ENCODE measurements at regions not wholly inside any gene's neighbourhood (a gene's known extent, or its start where the extent isn't known, plus 50 kb on each side); places are given as distances from the start of the nearest gene placed in this dataset.

- peaks cover 5% of the 10 kb centered on the region for H3K27me3 ChIP-seq
- no peak for TF ChIP-seq CTCF (IDR thresholded peaks at IDR 0.05)
- no peaks in the 10 kb centered on the region for H3K36me3 ChIP-seq
- H3K4me1 ChIP-seq (ENCODE audit: control insufficient read depth in 1 of 2, insufficient read depth in 1 of 2, low read depth in 1 of 2, low read length in 1 of 2): no peaks in the 10 kb centered on the region
- H3K9me3 ChIP-seq: no peaks in the 10 kb centered on the region
- H3K4me3 ChIP-seq (ENCODE audit: low read depth in 1 of 2, low read length in 1 of 2): no peak overlapping the region
- no peak overlapping the region for H3K27ac ChIP-seq
These were observed 362.9 kb upstream of the NFE2L3 start for GRCh38 chr7:25788961-25789620.

GRCh38 chr7:25789701-25790640 lies 362.0 kb upstream of the NFE2L3 start:
- Histone ChIP-seq H3K27me3 (peaks cover 5% of the 10 kb centered on the region), H3K4me1 (ENCODE audit: control insufficient read depth in 1 of 2, insufficient read depth in 1 of 2, low read depth in 1 of 2, low read length in 1 of 2) (no peaks in the 10 kb centered on the region), H3K9me3 (no peaks in the 10 kb centered on the region), H3K36me3 (no peaks in the 10 kb centered on the region), H3K27ac (no peak overlapping the region), H3K4me3 (ENCODE audit: low read depth in 1 of 2, low read length in 1 of 2) (no peak overlapping the region)
- TF ChIP-seq CTCF (IDR thresholded peaks at IDR 0.05): no peak

GRCh38 chr7:25790963-25791362 lies 361.0 kb upstream of the NFE2L3 start:
- H3K27ac ChIP-seq: no peak overlapping the region
- H3K27me3 ChIP-seq: peaks cover 5% of the 10 kb centered on the region
- no peak overlapping the region for H3K4me3 ChIP-seq (ENCODE audit: low read depth in 1 of 2, low read length in 1 of 2)
- no peak for TF ChIP-seq CTCF (IDR thresholded peaks at IDR 0.05)
- H3K4me1 ChIP-seq (ENCODE audit: control insufficient read depth in 1 of 2, insufficient read depth in 1 of 2, low read depth in 1 of 2, low read length in 1 of 2): no peaks in the 10 kb centered on the region
- H3K9me3 ChIP-seq: no peaks in the 10 kb centered on the region
- H3K36me3 ChIP-seq: no peaks in the 10 kb centered on the region

DNA sequence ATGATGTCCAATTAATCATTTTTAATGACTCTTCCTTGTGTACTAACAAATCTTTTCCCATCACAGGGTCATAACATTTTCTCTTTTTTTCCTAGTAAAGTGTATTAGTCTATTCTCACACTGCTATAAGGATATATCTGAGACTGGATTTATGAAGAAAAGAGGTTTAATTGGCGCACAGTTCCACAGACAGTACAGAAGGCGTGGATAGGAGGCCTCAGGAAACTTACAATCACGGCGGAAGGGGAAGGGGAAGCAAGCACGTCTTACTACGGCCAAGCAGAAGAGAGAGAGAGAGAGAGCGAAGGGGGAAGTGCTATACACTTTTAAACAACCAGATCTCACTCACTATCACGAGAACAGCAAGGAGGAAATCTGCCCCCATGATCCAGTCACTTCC lies 359.4 kb upstream of the NFE2L3 start:
- Histone ChIP-seq H3K27ac (no peak overlapping the region), H3K9me3 (no peaks in the 10 kb centered on the region), H3K4me3 (ENCODE audit: low read depth in 1 of 2, low read length in 1 of 2) (no peak overlapping the region), H3K36me3 (no peaks in the 10 kb centered on the region), H3K27me3 (peaks cover 11% of the 10 kb centered on the region), H3K4me1 (ENCODE audit: control insufficient read depth in 1 of 2, insufficient read depth in 1 of 2, low read depth in 1 of 2, low read length in 1 of 2) (no peaks in the 10 kb centered on the region)
- TF ChIP-seq CTCF (IDR thresholded peaks at IDR 0.05): no peak

DNA sequence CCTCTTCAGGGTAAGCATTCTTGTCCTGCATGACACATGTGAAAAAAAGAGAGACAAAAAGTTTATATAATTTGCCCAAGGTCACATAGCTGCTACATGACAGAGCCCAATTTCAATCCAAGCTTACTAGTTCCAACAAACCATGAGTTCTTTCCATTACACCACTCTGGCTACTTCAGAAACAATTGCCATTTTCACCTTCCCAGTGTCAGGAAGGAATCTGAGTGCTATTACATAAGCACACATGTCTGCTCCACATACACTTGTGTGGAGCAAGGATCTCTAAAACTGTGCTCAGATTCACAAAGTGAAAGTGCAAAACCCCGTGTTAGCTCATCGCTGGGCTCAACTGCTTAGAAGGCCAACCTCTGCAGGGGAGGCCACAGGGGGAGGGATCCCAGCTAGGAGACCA lies 356.2 kb upstream of the NFE2L3 start:
- H3K9me3 ChIP-seq: no peaks in the 10 kb centered on the region

More for the DNA sequence above, 356.2 kb upstream of the NFE2L3 start:
- H3K27ac ChIP-seq: no peak overlapping the region
- peaks cover 14% of the 10 kb centered on the region for H3K27me3 ChIP-seq
- no peak overlapping the region for H3K4me3 ChIP-seq (ENCODE audit: low read depth in 1 of 2, low read length in 1 of 2)
- H3K36me3 ChIP-seq: no peaks in the 10 kb centered on the region
- no peaks in the 10 kb centered on the region for H3K4me1 ChIP-seq (ENCODE audit: control insufficient read depth in 1 of 2, insufficient read depth in 1 of 2, low read depth in 1 of 2, low read length in 1 of 2)
- no peak for TF ChIP-seq CTCF (IDR thresholded peaks at IDR 0.05)

All from neutrophil (primary cell).